Sigmoid colon (tissue), 4 donors: ENCODE measurements at regions not wholly inside any gene's neighbourhood (a gene's known extent, or its start where the extent isn't known, plus 50 kb on each side); places are given as distances from the start of the nearest gene placed in this dataset.

Source experiments
- CTCF ChIP-seq, 4 experiments: fragments of 450-650 bp in 3 of 4; fragments of 200-600 bp in 1 of 4; IDR thresholded peaks; one replicate each; pipeline ENCODE4 v1.5.1; 2016 to 2019; ENCODE audit warnings: antibody characterized with exemption in 4 of 4, mild to moderate bottlenecking in 3 of 4, moderate library complexity in 2 of 4
- EP300 ChIP-seq, 4 donors: sonication (generic); formaldehyde crosslinking; IDR thresholded peaks; one replicate each; pipeline ENCODE4 v1.6.1; 2017; ENCODE audit warnings: antibody characterized with exemption in 4 of 4
- POLR2A ChIP-seq, 2 donors: fragments of 450-650 bp; IDR thresholded peaks; one replicate each; pipeline ENCODE4 v1.6.1; 2016; ENCODE audit warnings: antibody characterized with exemption in 2 of 2, mild to moderate bottlenecking in 2 of 2, moderate library complexity in 2 of 2

GRCh38 chr7:46108272-46108671 is 187.2 kb upstream of the IGFBP3 start:
- TF ChIP-seq CTCF (IDR thresholded peaks at IDR 0.05) (no peak), EP300 (IDR thresholded peaks at IDR 0.05) (no peak), POLR2A (IDR thresholded peaks at IDR 0.05) (no peak)
